SKM-1 (cell line): ENCODE measurements at regions not wholly inside any gene's neighbourhood (a gene's known extent, or its start where the extent isn't known, plus 50 kb on each side); places are given as distances from the start of the nearest gene placed in this dataset.

Experiments
- DNase-seq: peaks from one replicate; lab custom pipeline; 2025; ENCODE audit not compliant: unreplicated experiment; lab: John Stamatoyannopoulos, UW

DNA sequence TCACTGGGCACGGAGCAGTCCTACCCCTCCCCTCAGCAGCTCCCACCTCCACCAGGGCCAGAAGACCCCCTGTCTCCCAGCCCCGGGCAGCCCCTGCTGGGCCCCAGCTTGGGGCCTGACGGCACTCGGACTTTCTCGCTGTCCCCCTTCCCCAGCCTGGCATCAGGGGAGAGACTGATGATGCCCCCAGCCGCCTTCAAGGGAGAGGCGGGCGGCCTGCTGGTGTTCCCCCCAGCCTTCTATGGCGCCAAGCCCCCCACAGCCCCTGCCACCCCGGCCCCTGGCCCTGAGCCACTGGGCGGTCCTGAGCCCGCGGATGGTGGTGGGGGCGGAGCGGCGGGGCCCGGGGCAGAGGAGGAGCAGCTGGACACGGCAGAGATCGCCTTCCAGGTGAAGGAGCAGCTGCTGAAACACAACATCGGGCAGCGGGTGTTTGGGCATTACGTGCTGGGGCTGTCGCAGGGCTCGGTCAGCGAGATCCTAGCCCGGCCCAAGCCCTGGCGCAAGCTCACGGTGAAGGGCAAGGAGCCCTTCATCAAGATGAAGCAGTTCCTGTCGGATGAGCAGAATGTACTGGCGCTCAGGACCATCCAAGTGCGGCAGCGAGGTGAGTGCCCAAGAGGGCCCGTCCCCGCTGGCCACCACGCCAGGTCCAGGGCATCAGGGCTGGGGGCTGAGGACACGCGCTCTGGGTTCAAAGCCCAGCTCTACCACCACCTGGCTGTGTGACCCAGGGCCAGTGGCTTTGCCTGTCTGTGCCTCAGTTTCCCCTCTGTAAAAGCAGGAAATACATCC is 58.6 kb downstream of the PHETA1 start:
- no peak for DNase-seq

DNA sequence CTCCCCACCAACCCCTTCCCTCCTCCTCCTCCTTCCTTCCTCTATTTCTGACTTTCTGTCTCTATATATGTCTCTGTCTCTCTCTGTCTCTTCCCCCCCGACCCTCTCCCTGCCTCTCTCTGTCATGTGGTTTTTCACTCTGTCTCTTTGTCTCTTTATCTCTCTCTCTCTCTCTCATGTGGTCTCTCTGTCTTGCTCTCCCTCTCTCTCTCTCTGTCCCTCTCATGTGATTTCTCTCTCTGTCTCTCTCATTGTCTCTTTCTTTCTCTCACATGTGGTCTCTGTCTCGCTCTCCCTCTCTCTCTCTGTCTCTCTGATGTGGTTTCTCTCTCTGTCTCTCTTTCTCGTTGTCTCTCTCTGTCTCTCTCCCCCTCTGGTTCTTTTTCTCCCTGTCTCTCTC is 59.3 kb downstream of the PHETA1 start:
- no peak for DNase-seq

DNA sequence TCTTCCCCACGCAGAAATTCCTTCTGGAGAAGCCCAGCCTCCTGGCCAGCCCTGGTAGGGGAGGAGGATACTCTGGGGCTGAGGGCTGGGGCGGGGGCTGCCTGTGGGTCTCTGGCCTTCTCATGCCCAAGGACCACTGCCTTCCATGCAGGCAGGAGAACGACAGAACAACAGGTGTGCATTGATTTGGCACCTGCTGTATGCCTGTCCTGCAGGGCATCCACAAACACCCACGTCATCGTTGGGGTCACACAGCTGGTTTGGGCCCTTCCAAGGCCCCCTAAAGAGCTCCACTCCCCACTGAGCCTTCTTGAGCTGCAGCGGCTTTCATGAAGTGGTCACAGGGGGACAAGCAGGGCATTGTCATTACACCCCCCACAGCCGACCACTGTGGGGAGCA is 60.4 kb downstream of the PHETA1 start:
- DNase-seq: no peak

DNA sequence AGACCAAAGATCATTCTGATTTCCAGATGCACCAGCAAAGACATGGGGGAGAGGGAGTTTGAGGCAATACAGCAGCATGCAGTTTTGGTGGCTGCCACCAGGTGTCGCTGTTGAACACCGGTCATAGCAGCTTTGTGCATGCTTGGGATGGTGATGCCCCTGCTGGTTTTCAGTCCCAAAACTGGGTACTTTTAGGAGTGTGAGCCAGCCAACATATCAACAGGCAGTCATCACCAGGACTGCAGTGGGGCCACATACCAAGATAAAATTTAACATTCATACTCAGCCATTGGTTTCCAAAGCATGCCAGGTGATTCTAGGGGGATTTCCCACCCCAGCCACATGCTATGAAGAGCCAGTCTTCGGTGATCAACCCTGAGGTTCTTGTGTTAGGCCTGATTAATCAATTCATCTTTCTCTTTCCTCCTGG is 64.2 kb downstream of the PHETA1 start:
- DNase-seq: no peak

DNA sequence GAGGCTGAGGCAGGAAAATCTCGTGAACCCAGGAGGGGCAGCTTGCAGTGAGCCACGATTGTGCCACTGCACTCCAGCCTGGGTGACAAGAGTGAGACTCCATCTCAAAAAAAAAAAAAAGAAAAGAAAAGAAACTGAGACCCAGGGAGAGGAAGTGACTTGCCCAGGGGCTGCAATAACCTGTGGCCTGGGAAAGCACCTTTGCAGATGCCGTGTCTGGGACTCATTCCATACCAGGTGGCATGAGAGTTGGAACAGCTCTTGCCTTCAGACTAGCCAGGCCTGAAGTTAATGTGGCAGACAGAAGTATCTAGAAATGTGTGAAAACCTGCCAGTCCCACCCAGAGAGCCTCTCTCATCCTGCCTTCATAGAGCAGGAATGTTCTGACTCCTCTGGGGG is 65.4 kb downstream of the PHETA1 start:
- no peak for DNase-seq

DNA sequence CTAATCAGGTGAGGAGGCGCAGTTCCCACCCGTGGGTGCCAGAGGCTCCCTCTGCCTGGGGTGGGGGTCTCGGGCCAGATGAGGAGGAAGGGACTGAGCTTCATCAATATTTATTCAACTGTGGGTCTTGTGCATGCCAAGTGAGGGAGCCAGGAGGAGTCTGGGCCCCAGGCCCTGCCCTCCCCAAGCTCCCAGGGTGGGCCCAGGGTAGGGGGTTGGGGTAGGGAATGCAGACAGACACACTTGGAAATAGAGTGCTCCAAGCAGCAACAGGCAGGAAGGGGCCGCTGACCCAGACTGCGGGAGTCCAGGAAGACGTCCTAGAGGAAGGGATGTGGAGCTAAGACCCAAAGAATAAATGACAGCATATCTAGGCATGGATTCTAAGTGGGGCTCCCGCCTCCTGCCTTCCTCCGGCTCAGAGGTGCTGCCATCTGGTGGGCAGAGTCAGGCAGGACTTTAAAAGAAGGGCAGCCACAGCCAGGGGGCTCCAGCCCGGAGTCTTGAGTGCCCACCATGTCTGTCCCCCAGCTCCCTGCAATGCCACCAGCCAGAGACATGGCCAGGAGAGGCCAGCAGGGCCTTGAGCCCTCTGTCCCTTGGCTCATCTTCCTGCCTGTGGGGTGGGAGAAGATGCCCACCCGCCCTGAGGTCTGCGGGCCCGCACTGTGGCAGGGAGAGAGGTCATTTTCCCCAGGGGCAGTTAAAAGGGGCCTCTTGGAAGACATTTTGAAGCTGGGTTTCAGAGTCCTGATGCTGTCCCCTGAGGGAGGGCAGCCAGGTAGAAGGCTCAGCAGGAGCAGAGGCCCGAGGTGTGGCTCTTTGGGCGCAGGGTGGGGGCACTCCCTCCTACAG is 70.1 kb downstream of the PHETA1 start:
- DNase-seq: no peak

DNA sequence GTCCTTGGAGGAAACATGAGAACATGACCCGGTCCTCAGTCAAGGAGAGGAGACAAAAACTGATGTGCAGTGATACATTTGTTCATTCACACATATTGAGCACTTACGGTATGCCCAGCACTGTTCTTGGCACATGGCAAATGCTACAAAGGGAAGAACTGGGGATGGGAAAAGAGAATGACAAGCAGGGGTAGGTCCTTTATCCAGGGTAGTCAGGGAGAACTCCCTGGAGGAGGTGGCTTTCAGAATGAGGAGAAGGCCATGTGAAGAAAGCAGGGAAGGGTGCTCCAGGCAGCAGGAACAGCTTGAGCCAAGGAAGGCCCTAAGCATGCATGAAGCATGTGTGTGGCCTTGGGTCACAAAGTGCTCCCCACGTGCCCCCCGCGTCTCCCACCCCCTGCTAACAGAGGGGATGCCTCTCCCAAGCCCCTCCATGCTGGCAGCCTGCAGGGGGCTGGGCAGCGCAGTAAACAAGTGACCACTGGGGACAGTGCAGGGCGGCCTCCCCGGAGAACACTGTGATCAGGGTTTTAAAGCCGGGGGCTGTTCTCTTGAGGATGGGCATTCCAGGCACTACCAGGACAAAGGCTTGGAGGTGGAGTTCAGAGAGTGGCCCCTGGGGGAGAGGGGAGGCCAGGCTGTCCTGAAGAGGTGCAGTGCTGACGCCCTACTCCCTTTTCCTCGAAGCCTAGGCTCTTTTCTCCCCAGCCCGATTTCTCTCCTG is 71.0 kb downstream of the PHETA1 start:
- no peak for DNase-seq

DNA sequence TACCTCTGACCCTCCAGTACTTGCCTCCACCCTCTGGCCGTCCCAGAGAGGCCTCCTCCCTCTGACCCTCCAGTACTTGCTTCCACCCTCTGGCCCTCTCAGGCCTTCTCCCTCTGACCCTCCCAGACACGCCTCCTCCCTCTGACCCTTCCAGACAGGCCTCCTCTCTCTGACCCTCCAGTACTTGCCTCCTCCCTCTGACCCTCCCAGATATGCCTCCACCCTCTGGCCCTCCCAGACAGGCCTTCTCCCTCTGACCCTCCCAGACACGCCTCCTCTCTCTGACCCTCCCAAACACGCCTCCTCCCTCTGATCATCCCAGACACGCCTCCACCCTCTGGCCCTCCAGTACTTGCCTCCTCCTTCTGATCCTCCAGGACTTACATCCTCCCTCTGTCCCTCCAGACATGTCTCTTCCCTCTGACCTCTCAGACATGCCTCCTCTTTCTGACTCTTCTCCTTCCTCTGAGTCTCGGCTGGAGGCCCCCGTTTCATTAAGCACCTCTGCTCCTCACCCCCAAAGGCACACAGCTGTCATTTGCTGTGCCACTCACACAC is 71.9 kb downstream of the PHETA1 start:
- no peak for DNase-seq

DNA sequence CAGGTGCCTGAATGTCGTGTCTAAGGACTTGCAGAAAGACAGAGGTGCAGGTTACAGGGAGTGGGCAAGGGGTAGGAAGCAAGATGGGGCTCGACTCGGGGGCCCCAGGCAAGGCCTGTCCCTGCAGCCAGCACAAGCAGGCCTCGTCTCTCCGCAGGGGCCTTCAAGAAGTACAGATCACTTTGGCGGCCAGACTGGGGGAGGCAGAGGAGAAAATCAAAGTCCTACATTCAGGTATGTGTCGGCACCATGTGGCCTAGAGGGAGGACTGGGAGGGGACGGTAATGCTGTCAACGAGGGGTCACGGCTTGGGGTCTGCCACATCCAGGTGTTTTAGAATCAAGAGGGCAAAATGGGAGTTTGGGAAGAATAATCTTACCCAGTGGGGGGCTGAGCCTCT is 73.7 kb downstream of the PHETA1 start:
- DNase-seq: no peak

DNA sequence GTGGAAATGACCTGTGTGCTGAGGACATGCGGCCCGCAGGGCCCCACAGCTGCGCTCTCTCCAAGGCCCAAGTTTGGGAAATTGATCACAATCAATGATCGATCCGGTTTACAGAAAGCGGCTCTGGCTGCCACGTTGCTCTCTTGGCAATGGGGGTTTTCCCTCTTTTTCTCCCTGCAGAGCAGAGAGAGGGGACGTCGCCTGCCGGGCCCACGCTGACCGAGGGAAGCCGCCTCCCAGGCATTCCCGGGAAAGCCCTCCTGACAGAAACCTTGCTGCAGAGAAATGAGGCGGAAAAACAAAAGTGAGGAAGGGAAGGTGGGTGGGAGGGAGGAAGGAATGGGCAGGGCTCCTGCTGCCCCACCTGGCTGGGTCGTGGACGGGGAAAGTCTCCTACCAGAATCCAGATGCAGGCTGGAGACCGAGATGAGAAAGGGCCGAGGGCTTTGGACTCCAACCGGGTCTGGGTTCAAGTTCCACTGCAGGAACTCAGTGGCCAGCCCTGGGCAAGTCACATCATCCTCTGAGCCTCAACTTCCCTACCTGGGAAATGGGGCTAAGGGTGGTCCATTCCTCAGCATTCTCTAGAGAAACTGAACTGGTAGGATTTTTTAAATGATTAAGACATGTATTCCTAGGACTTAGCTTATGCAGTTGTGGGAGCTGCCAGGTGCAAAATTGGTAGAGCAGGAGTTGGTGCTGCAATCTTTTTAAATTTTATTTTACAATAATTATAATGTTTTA is 75.5 kb downstream of the PHETA1 start:
- no peak for DNase-seq

DNA sequence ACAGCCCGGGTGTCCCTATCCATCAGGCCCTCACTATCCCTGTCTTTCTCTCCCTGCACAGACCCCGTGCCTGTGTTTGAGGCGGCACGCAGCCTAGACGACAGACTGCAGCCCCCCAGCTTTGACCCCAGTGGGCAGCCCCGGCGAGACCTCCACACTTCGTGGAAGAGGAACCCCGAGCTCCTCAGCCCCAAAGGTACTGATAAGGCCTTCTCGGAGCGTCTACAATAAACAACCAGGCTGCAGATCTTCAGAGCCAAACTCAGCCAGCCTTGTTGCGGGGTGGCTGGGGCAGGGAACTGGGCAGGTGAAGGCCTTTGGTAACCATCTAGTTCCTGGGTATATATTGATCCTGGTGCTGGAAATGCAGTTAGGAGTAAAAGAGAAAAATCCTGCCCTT is 77.5 kb downstream of the PHETA1 start:
- no peak for DNase-seq

DNA sequence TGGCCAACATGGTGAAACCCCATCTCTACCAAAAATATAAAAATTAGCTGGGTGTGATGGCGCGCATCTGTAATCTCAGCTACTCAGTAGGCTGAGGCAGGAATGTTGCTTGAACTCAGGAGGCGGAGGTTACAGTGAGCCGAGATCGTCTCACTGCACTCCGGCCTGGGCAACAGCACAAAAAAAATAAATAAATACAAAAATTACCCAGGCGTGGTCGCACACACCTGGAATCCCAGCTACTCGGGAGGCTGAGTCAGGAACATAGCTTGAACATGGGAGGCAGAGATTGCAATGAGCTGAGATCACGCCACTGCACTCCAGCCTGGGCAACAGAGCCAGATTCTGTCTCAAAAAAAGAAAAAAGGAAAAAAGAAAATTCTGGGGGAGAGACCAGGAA is 80.1 kb downstream of the PHETA1 start:
- DNase-seq: no peak

DNA sequence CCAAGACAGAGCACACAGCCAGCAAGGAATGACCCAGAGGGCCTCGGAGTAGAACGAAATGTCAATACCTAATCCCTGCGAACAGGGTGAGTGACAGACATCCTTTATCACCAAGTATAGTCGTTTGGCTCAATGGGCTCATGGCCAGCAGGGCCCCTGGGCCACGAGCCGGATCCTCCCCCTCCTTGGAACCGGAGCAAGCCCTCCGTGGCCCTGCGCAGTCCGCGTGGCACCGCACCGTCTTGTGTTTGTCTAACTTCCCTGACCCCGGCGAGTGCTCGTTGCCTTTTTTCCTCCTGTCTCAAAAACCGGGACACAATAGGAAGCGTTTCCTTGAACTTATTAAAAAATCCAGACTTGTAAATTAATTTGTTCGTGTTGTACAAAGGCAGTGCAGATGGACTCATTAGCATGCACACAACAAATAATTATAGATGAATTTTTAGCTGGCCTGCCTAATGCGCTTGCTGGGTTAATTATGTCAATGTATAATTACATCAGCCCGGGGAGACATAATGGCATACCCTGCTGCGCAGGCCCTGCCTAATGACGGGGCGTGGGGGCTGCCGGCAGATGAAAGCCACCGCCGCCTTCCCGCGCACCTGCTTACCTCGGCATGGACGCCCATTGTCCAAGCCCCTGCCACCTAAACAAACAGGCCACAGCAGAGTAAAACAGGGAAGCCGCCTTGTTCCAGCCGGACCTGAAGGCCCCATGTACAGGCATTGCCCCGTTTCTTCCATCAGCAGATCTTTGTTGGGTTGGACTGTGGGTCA is 81.6 kb downstream of the PHETA1 start:
- DNase-seq: no peak

DNA sequence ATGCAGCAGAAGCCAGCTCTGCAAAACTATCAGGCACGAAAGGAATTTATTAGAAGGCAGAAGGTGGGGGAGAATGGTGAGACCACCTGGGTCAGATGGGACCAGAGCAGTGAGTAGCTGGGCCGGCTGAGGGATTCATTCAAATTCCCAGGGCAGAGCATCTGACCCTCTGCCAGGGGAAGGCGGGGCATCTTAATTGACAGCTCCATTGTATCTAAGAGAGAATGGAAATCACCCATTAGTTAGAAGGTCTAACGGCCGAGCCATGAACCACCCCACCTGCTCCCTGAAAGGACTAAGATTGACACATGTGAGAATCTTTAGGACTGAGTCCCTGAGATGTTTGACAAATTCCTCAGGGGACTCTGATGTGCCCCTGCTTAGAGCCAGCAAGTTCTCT is 83.7 kb downstream of the PHETA1 start:
- no peak for DNase-seq

DNA sequence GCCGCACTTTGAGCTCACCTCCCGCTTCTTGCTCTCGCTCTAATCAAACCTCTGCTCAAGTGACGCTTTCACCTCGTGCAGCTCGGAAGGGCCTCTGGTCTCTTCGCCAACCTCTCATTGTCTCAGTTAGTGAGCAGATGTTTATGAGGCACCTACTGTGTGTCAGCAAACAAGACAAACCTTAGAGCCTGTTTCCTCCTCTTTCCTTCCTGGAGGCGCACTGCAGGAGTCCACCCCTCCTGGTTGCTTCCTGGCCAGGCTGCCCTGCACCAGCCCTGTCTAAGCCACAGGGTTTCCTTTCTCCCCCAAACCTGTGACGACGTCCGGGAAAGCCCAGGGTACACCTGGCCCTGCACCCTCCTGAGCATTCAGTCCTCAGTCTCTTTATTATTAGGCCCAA is 84.2 kb downstream of the PHETA1 start:
- DNase-seq: no peak

DNA sequence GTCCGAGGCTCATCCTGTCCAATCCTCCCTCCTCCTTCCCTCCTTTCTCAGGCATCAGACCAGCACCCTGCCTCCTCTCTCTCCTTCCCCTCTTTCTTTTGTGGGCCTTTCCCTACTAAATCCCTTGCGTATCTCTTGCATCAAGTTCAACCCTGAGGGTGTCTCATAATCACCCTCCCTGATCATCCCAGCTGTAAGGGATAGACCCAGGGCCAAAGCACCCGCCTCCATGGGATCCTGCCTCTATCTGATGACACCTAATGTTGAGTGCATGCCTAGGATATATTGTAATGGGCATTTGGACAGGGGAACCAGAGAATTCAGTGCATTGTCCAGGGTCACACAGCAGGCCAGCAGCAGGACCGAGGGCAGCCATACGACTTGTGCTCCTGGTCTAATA is 84.9 kb downstream of the PHETA1 start:
- DNase-seq: no peak

DNA sequence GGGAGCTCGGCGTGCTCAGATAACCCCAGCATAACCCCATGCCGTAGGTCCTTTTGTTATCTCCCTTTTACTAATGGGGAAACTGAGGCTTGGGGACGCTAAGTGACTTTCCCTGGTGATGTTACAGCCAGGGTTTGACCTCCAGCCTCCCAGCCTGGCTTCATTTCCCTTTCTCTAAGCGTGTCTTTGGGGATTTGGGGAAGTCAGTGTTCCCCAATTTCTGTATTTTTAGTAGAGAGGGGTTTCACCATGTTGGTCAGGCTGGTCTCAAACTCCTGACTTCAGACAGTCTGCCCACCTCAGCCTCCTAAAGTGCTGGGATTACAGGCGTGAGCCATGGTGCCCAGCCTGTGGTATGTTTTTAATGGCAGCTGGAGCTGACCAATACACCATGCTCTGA is 85.4 kb downstream of the PHETA1 start:
- no peak for DNase-seq

DNA sequence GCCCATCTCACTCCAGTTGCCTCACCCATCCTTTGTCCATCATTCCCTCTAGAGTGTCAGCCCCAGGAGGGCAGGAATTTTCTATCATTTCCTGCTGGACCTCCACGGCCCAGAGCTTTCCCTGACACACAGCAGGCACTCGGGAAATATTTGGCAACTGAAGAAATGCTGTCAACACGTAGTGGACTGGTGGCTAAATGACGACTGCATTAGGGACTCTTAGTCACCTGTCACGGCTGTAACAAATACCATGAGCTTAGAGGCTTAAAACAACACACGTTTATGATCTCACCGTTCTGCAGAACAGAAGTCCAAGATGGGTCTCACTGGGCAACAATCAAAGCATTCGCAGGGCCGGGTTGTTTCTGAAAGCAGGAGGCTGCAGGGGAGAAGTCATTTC is 91.3 kb downstream of the PHETA1 start:
- no peak for DNase-seq

DNA sequence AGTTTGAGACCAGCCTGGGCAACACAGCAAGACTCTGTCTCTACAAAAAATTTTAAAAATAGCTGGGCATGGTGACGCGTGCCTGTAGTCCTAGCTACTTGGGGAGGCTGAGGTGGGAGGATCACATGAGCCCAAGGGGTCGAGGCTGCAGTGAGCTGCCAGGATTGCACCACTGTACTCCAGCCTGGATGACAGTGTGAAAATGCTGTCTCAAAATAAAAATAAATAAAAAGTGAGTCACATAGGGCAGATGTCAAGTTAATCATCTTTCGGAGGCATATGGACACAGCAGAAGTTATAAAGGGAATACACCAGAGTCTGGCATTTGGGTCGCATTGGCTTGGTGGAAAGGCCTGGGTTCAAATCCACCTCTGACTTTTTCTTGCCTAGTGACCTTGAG is 92.7 kb downstream of the PHETA1 start:
- DNase-seq: no peak

DNA sequence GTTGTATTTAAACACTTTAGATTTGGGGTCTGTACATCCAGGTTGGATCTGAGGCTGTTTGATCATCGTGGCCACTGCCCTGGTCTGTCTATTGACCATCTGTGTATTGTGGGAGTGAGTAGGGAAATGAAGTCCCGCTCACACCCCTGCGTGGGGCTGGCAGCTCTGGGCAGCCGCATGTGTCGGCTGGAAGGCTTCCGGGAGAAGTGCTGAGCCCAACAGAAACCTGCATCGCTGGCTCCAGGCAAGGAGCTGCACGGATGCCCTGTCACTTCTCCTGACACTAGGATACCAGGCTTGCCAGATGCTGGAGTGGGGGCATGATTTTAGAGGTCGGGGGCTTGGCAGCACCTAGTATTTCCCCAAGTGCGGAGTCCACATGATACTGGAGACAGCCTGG is 93.6 kb downstream of the PHETA1 start:
- DNase-seq: no peak
